Ishikawa (cell line): ENCODE measurements at regions not wholly inside any gene's neighbourhood (a gene's known extent, or its start where the extent isn't known, plus 50 kb on each side); places are given as distances from the start of the nearest gene placed in this dataset.

Experiments
- CEBPB ChIP-seq: IDR thresholded peaks from 2 replicates; pipeline ENCODE4 v1.6.1; 2012
- CREB1 ChIP-seq: IDR thresholded peaks from 2 replicates; pipeline ENCODE4 v1.6.1; 2012; ENCODE audit warnings: low read depth
- EGR1 ChIP-seq: IDR thresholded peaks from 2 replicates; pipeline ENCODE4 v1.6.1; 2012
- EP300 ChIP-seq: IDR thresholded peaks from 2 replicates; pipeline ENCODE4 v1.6.1; 2012; ENCODE audit warnings: borderline replicate concordance
- FOXM1 ChIP-seq: IDR thresholded peaks from 2 replicates; pipeline ENCODE4 v1.6.1; 2012; ENCODE audit warnings: low read depth, borderline replicate concordance
- NFIC ChIP-seq: IDR thresholded peaks from 2 replicates; pipeline ENCODE4 v1.6.1; 2012
- TAF1 ChIP-seq: IDR thresholded peaks from 2 replicates; pipeline ENCODE4 v1.6.1; 2012; ENCODE audit warnings: low read depth, mild to moderate bottlenecking
- TCF12 ChIP-seq: IDR thresholded peaks from 2 replicates; pipeline ENCODE4 v1.6.1; 2012; ENCODE audit warnings: low read depth
- TEAD4 ChIP-seq: IDR thresholded peaks from 2 replicates; pipeline ENCODE4 v1.6.1; 2012
- YY1 ChIP-seq: IDR thresholded peaks from 2 replicates; pipeline ENCODE4 v1.6.1; 2012; ENCODE audit warnings: low read depth
- ZBTB7A ChIP-seq: IDR thresholded peaks from 2 replicates; pipeline ENCODE4 v1.6.1; 2012; ENCODE audit warnings: low read depth
- TF ChIP-seq, protein P1 (sequence below): IDR thresholded peaks from 2 replicates; pipeline ENCODE4 v1.6.1; 2012
- TF ChIP-seq, protein P2 (sequence below): IDR thresholded peaks from 2 replicates; pipeline ENCODE4 v1.6.1; 2012; ENCODE audit warnings: low read depth, mild to moderate bottlenecking

DNA sequence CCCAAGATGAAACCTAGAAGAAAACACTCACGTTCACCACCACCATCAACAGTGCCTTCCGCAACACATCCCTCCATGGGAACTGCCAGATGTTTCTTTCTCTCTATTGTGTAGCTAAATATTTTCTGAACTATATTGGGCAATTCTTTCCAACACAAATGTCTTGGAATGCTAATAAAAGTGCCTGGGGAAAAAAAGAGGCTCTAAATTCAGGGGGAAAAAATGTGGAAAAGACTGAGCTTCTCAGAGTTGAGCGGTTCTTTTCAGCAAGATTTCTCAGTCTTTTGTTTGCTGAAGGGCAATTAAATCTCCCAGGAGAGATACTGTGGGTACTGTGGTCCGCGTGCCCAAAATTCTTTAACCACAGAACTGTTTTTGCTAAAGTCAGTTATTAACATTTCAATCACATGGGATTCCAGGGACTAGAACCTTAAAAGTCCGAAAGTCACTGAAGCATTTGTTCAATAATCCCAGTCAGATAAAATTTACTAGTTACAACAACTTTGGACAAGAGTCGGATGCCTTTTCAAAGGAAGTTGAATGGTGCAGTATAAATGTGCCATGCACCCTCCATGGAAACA lies 51.9 kb upstream of the DHRSX start:
- no peak for TF ChIP-seq CREB1
- TF ChIP-seq TCF12, result no peak
- no peak for TF ChIP-seq ZBTB7A
- no peak for TF ChIP-seq NFIC
- no peak for TF ChIP-seq EP300
- TF ChIP-seq CEBPB, result no peak
- TF ChIP-seq YY1, result no peak

DNA sequence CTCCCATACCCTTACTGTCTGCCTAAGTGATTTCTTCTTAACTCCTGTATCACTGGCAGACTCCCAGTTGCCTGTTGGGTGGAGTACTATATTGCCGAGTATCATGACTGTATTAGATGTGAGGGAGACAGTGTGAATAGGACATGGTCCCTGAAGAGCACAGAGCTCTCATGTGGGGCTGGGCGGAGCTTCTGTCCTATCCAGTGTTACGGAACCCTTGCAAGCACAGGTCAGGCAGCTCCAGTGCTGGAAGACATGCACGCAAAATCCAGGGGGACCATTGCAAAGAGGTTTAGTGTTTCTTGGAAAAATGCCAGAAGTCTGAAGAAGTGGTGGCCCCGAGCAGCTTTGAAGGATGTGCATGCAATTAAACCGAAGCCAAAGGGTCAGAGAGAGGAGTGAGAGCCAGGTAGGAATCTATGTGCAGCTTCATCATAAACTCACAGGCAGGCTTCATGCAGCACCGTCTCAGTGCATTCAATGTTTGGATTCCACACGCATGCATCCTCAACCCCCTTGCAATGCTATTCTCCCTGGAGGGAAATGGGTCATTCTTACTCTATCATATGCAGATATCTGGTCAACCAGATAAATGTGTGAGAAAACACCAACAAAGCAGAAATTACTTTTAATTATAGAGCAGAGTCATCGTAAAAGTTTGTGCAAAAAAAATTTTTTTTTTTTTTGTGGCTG lies 49.7 kb upstream of the DHRSX start:
- TF ChIP-seq NFIC (no peak), EGR1 (no peak), CREB1 (no peak), TEAD4 (no peak), TCF12 (no peak), YY1 (no peak), FOXM1 (no peak), CEBPB (no peak), TAF1 (no peak), ZBTB7A (no peak), EP300 (no peak)
- TF ChIP-seq, protein P1, sequence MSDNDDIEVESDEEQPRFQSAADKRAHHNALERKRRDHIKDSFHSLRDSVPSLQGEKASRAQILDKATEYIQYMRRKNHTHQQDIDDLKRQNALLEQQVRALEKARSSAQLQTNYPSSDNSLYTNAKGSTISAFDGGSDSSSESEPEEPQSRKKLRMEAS, result no peak
- TF ChIP-seq, protein P2, sequence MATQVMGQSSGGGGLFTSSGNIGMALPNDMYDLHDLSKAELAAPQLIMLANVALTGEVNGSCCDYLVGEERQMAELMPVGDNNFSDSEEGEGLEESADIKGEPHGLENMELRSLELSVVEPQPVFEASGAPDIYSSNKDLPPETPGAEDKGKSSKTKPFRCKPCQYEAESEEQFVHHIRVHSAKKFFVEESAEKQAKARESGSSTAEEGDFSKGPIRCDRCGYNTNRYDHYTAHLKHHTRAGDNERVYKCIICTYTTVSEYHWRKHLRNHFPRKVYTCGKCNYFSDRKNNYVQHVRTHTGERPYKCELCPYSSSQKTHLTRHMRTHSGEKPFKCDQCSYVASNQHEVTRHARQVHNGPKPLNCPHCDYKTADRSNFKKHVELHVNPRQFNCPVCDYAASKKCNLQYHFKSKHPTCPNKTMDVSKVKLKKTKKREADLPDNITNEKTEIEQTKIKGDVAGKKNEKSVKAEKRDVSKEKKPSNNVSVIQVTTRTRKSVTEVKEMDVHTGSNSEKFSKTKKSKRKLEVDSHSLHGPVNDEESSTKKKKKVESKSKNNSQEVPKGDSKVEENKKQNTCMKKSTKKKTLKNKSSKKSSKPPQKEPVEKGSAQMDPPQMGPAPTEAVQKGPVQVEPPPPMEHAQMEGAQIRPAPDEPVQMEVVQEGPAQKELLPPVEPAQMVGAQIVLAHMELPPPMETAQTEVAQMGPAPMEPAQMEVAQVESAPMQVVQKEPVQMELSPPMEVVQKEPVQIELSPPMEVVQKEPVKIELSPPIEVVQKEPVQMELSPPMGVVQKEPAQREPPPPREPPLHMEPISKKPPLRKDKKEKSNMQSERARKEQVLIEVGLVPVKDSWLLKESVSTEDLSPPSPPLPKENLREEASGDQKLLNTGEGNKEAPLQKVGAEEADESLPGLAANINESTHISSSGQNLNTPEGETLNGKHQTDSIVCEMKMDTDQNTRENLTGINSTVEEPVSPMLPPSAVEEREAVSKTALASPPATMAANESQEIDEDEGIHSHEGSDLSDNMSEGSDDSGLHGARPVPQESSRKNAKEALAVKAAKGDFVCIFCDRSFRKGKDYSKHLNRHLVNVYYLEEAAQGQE, result no peak
